WTC11 (cell line): ENCODE measurements at regions not wholly inside any gene's neighbourhood (a gene's known extent, or its start where the extent isn't known, plus 50 kb on each side); places are given as distances from the start of the nearest gene placed in this dataset.

Experiments used
- ATAC-seq: fragments of 200-7000 bp; cut with Tn5 transposase; 2 replicates; pipeline ENCODE4 v1.10.0; 2021; ENCODE audit warnings: mild to moderate bottlenecking, moderate library complexity
- CTCF ChIA-PET: fragments of 300-600 bp; sonication (Branson Sonifier 250); formaldehyde crosslinking; loops from one replicate; lab custom pipeline; 2021; ENCODE audit warnings: antibody characterized with exemption; lab: Charles Lee
- POLR2A ChIA-PET: fragments of 350-600 bp; sonication (Branson Sonifier 250); formaldehyde crosslinking; loops from one replicate; lab custom pipeline; 2021; ENCODE audit warnings: antibody characterized with exemption; lab: Charles Lee
- DNase-seq: peaks from one replicate; pipeline ENCODE4 v3.0.0; 2021; ENCODE audit warnings: low spot score
- H3K27ac Mint-ChIP-seq: 2 replicates; pipeline ENCODE4 v1.8.0; 2021; ENCODE audit warnings: mixed read lengths
- H3K27me3 Mint-ChIP-seq: 2 replicates; pipeline ENCODE4 v1.8.0; 2021; ENCODE audit warnings: low read depth, mild to moderate bottlenecking, moderate library complexity, mixed read lengths
- H3K36me3 Mint-ChIP-seq: 2 replicates; pipeline ENCODE4 v1.8.0; 2021; ENCODE audit warnings: mixed read lengths
- H3K4me1 Mint-ChIP-seq: 2 replicates; pipeline ENCODE4 v1.8.0; 2022; ENCODE audit warnings: mixed read lengths
- H3K4me3 Mint-ChIP-seq: 2 replicates; pipeline ENCODE4 v1.8.0; 2021; ENCODE audit warnings: mild to moderate bottlenecking, moderate library complexity, mixed read lengths
- H3K9me3 Mint-ChIP-seq: 2 replicates; pipeline ENCODE4 v1.8.0; 2021; ENCODE audit warnings: mixed read lengths
- E2F4 ChIP-seq: sonication (generic); formaldehyde crosslinking; IDR thresholded peaks from 2 replicates; pipeline ENCODE4 v1.8.1; 2022; ENCODE audit warnings: low read depth, mild to moderate bottlenecking, moderate library complexity, missing genetic modification reagents, borderline replicate concordance
- ELF4 ChIP-seq: sonication (generic); formaldehyde crosslinking; IDR thresholded peaks from 2 replicates; pipeline ENCODE4 v1.8.1; 2022; ENCODE audit warnings: low read depth, mild to moderate bottlenecking, moderate library complexity, missing genetic modification reagents
- FOXJ3 ChIP-seq: sonication (generic); formaldehyde crosslinking; IDR thresholded peaks from 2 replicates; pipeline ENCODE4 v1.9.0; 2021; ENCODE audit warnings: missing genetic modification reagents, mild to moderate bottlenecking, borderline replicate concordance
- MXD4 ChIP-seq: fragments of 250-450 bp; sonication (Bioruptor Pico); IDR thresholded peaks from 2 replicates; pipeline ENCODE4 v1.8.0; 2021; ENCODE audit warnings: mild to moderate bottlenecking, moderate library complexity, borderline replicate concordance
- NFE2L1 ChIP-seq: sonication (generic); formaldehyde crosslinking; IDR thresholded peaks from 2 replicates; pipeline ENCODE4 v1.8.1; 2023; ENCODE audit warnings: missing genetic modification reagents
- NFYB ChIP-seq: sonication (generic); formaldehyde crosslinking; conservative IDR thresholded peaks from 2 replicates; pipeline ENCODE4 v1.8.0; 2022; ENCODE audit warnings: low read depth, missing genetic modification reagents
- NR2C2 ChIP-seq: sonication (generic); formaldehyde crosslinking; IDR thresholded peaks from 2 replicates; pipeline ENCODE4 v1.8.0; 2022; ENCODE audit warnings: mild to moderate bottlenecking, missing genetic modification reagents
- OVOL2 ChIP-seq: fragments of 250-450 bp; sonication (Bioruptor Pico); IDR thresholded peaks from 2 replicates; pipeline ENCODE4 v1.9.0; 2021; ENCODE audit warnings: mild to moderate bottlenecking, borderline replicate concordance
- USF1 ChIP-seq: sonication (generic); formaldehyde crosslinking; IDR thresholded peaks from 2 replicates; pipeline ENCODE4 v1.8.0; 2022; ENCODE audit warnings: mild to moderate bottlenecking, missing genetic modification reagents
- ZNF138 ChIP-seq: sonication (generic); formaldehyde crosslinking; conservative IDR thresholded peaks from 2 replicates; pipeline ENCODE4 v1.8.1; 2022; ENCODE audit warnings: mild to moderate bottlenecking, moderate library complexity, missing genetic modification reagents
- ZNF416 ChIP-seq: fragments of 250-450 bp; sonication (Bioruptor Pico); IDR thresholded peaks from 2 replicates; pipeline ENCODE4 v1.9.0; 2021; ENCODE audit warnings: mild to moderate bottlenecking, inconsistent platforms
- ZNF423 ChIP-seq: fragments of 250-450 bp; sonication (Bioruptor Pico); IDR thresholded peaks from 2 replicates; pipeline ENCODE4 v2.1.2; 2022; ENCODE audit warnings: mild to moderate bottlenecking, moderate library complexity
- TF ChIP-seq, protein P1 (sequence below): sonication (generic); formaldehyde crosslinking; IDR thresholded peaks from 2 replicates; pipeline ENCODE4 v1.8.0; 2023; ENCODE audit warnings: missing genetic modification reagents
- TF ChIP-seq, protein P2 (sequence below): sonication (generic); formaldehyde crosslinking; IDR thresholded peaks from 2 replicates; pipeline ENCODE4 v1.8.0; 2023; ENCODE audit warnings: mild to moderate bottlenecking, missing genetic modification reagents
- TF ChIP-seq, protein P3 (sequence below): sonication (generic); formaldehyde crosslinking; IDR thresholded peaks from 2 replicates; pipeline ENCODE4 v1.8.1; 2023; ENCODE audit warnings: mild to moderate bottlenecking, missing genetic modification reagents

DNA sequence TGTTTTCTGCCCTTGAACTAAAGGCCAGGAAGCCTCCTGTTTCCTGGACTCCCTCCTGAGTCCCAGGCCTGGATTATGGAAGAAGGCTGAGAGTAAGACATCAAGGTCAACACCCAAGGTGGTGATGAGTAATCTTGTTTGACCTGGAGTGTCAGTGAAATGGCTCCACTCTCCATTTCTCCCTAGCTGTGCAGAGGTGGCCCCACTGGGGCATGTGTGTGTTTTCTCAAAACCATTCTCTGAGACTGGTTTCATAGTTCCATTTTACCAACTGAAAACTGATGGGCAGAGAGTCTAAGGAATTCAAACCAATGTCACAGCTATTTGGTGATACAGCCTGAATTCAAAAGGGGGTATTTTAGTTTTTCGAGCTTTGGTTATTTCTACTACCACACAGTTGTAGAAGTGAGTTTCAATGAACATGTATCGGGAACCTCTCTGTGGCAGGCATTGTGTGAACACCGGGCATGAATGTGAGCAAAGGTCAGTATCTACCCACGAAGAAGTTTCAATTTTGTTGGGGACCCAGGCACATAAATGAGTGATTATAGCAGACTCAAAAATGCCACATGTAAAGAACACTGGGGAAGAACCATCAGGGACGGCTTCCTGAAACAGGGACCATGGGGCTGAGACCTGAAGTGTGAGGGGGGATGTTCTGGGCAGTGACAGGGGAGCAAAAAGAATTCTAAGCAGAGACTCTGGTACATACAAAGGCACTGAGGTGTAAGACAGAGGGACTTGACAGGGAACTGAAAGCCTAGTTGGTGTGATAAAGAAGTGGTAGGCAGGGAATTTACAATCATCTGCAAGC is 269.6 kb upstream of the KLF4 start:
- POLR2A ChIA-PET = no interaction called here
- DNase-seq (no peak), ATAC-seq (no peak)
- H3K27me3 Mint-ChIP-seq = no peaks in the 10 kb centered on the region
- TF ChIP-seq OVOL2 (CRISPR knock-in tag) = no peak
- TF ChIP-seq, protein P1, sequence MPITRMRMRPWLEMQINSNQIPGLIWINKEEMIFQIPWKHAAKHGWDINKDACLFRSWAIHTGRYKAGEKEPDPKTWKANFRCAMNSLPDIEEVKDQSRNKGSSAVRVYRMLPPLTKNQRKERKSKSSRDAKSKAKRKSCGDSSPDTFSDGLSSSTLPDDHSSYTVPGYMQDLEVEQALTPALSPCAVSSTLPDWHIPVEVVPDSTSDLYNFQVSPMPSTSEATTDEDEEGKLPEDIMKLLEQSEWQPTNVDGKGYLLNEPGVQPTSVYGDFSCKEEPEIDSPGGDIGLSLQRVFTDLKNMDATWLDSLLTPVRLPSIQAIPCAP (CRISPR knock-in tag) = no peak
- TF ChIP-seq ZNF416 = no peak
- no peak for TF ChIP-seq NR2C2 (CRISPR knock-in tag)
- no peak for TF ChIP-seq ZNF423 (CRISPR knock-in tag)
- no peak for TF ChIP-seq USF1 (CRISPR knock-in tag)
- no peak for TF ChIP-seq ELF4 (CRISPR knock-in tag)
- no peak for TF ChIP-seq ZNF138
- TF ChIP-seq, protein P2, sequence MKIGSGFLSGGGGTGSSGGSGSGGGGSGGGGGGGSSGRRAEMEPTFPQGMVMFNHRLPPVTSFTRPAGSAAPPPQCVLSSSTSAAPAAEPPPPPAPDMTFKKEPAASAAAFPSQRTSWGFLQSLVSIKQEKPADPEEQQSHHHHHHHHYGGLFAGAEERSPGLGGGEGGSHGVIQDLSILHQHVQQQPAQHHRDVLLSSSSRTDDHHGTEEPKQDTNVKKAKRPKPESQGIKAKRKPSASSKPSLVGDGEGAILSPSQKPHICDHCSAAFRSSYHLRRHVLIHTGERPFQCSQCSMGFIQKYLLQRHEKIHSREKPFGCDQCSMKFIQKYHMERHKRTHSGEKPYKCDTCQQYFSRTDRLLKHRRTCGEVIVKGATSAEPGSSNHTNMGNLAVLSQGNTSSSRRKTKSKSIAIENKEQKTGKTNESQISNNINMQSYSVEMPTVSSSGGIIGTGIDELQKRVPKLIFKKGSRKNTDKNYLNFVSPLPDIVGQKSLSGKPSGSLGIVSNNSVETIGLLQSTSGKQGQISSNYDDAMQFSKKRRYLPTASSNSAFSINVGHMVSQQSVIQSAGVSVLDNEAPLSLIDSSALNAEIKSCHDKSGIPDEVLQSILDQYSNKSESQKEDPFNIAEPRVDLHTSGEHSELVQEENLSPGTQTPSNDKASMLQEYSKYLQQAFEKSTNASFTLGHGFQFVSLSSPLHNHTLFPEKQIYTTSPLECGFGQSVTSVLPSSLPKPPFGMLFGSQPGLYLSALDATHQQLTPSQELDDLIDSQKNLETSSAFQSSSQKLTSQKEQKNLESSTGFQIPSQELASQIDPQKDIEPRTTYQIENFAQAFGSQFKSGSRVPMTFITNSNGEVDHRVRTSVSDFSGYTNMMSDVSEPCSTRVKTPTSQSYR (CRISPR knock-in tag) = no peak
- no peak for TF ChIP-seq NFYB
- no peak overlapping the region for H3K27ac Mint-ChIP-seq
- H3K36me3 Mint-ChIP-seq = no peaks in the 10 kb centered on the region
- no peak overlapping the region for H3K4me3 Mint-ChIP-seq
- H3K9me3 Mint-ChIP-seq = peaks cover 11% of the 10 kb centered on the region
- CTCF ChIA-PET = no interaction called here
- peaks cover 12% of the 10 kb centered on the region for H3K4me1 Mint-ChIP-seq

- H3K36me3 Mint-ChIP-seq = no peaks in the 10 kb centered on the region
- DNase-seq = no peak
- no peaks in the 10 kb centered on the region for H3K9me3 Mint-ChIP-seq
- no peak overlapping the region for H3K4me3 Mint-ChIP-seq
- H3K27me3 Mint-ChIP-seq = no peaks in the 10 kb centered on the region
- H3K27ac Mint-ChIP-seq = no peak overlapping the region
- POLR2A ChIA-PET = no interaction called here
- CTCF ChIA-PET = no interaction called here
- H3K4me1 Mint-ChIP-seq = peaks cover 24% of the 10 kb centered on the region
- TF ChIP-seq E2F4 (CRISPR knock-in tag) = no peak
- TF ChIP-seq, protein P3, sequence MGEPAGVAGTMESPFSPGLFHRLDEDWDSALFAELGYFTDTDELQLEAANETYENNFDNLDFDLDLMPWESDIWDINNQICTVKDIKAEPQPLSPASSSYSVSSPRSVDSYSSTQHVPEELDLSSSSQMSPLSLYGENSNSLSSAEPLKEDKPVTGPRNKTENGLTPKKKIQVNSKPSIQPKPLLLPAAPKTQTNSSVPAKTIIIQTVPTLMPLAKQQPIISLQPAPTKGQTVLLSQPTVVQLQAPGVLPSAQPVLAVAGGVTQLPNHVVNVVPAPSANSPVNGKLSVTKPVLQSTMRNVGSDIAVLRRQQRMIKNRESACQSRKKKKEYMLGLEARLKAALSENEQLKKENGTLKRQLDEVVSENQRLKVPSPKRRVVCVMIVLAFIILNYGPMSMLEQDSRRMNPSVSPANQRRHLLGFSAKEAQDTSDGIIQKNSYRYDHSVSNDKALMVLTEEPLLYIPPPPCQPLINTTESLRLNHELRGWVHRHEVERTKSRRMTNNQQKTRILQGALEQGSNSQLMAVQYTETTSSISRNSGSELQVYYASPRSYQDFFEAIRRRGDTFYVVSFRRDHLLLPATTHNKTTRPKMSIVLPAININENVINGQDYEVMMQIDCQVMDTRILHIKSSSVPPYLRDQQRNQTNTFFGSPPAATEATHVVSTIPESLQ = no peak
- TF ChIP-seq ZNF416 = no peak
- TF ChIP-seq FOXJ3 (CRISPR knock-in tag) = no peak
- TF ChIP-seq NFE2L1 = no peak
- no peak for ATAC-seq
These were observed 266.5 kb upstream of the KLF4 start for GRCh38 chr9:107756091-107756490.

DNA sequence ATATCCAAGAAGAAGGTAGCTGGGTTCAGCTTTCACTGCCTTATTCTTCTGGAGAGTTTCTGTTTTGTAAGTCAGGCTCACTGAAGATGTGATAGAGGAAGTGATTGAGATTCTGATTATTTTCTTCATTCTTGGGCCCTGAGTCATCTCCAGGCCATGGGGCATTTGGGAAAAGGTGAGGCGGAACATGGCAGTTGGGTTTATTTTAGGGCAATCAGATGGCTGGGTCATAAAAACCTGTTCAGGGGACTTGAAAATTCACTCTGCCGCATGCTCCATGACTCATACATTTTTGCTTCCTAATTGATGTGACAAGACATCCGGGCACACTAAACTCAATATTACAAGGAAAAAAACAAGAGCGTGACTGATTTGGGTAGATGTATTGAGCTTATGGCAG is 265.7 kb upstream of the KLF4 start:
- Mint-ChIP-seq H3K27me3 (no peaks in the 10 kb centered on the region), H3K4me3 (no peak overlapping the region), H3K4me1 (peaks cover 25% of the 10 kb centered on the region), H3K36me3 (no peaks in the 10 kb centered on the region), H3K9me3 (no peaks in the 10 kb centered on the region), H3K27ac (no peak overlapping the region)
- DNase-seq (no peak), ATAC-seq (no peak)
- POLR2A ChIA-PET = no interaction called here
- CTCF ChIA-PET = no interaction called here
- TF ChIP-seq ZNF423 (CRISPR knock-in tag) (no peak), MXD4 (no peak)
